NCI-H2081 treated with DMSO at 0.1 percent for 48 hours (cell line): ENCODE measurements at regions not wholly inside any gene's neighbourhood (a gene's known extent, or its start where the extent isn't known, plus 50 kb on each side); places are given as distances from the start of the nearest gene placed in this dataset.
"Not testable (repeated sequence)": the region's sequence is repeated elsewhere in the genome, so short reads cannot be mapped to it uniquely, and the experiment has no call there.

Experiments used
- DNase-seq: peaks from one replicate; lab custom pipeline; 2025; lab: John Stamatoyannopoulos, UW

DNA sequence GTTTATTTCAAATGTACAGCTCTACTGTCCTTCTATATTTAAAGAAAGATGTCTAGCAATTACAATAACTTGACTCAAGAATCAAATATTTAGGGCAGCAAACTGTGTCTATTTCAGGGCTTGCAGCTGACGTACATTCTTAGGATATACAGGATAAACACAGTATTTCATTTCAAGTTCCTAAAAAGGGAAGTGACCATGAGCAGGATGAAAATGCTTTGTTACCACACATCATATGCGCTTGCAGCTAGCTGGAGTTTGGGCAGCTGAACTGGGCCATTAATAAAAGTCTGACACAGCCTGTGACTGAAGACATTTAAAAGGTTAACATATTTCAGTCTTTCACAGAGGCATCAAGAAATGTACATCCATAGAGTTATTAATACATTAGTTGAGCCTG is 264.6 kb upstream of the TRIB2 start:
- no peak for DNase-seq

DNA sequence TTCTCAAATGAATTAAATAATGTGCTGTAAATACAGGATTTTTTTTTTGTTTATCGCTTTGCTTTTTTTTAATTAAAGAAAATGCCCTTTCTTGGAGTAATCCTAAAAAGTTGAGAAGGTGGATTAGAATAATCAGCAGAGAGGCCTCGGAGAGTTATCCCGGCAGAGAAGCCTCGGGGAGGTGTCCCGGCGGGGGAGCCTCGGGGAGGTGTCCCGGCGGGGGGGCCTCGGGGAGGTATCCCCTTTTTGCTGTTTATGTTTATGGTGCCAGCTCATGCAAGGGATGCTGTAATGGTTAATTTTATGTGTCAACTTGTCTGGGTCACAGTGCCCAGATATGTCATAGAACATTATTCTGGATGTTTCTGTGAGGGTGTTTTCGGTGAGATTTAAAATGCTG is 263.0 kb upstream of the TRIB2 start:
- no peak for DNase-seq

GRCh38 chr2:12455661-12456060 is 261.1 kb upstream of the TRIB2 start:
- DNase-seq, result no peak

DNA sequence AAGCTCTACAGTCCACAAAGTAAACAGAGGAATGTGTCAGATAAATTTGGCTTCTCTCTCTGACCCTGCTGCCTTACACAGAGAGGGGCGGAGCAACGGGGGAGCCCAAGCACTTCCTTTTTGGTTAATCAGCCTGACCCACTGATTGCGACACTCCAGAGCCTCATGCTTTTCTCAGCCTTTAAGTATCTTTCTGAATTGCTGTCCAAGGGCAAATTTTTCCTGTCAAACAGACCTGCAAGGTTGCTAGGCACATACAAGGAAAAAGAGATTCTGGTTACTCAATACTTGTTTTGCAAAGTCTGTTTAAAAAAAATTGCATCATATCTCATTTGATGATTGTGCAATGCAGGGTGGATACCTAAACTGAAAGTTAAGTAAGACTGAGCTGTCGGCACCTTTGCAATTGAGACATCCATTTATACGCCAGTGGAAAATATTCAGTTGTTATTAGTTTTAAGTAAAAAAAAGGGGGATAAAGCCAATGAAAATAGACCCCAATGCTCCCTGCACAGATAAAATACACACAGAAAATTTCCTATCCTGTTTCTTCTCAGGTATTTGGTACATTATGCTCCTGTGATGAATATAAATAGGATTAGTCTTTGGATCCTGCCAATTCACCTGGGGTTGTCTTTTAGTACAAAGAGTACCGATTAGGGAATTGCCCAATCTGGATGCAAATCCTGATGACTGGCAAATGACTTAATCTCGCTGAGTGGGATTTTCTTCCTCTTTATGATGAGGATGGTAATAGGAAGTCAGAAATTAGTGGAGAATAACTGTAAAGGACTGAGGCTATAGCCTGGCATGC is 260.2 kb upstream of the TRIB2 start:
- DNase-seq, result no peak

DNA sequence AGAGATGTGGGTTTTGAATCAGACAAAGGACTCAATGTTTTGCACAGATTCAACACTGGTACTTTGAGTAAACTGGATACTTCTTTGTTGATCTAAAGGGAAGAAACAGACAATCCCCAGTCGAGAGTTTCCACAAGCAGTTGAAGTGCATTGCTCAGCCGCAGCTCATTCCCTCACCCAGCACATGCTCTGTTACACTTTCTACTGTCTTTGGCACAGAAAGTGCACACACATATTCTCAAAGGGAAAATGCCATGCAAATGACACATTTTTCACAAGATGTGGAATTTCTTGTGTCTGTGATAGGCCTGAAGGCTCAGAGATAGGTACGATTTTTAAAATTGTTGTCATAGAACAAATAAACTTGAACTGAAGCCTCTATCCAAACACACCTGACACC is 258.9 kb upstream of the TRIB2 start:
- DNase-seq, result no peak

DNA sequence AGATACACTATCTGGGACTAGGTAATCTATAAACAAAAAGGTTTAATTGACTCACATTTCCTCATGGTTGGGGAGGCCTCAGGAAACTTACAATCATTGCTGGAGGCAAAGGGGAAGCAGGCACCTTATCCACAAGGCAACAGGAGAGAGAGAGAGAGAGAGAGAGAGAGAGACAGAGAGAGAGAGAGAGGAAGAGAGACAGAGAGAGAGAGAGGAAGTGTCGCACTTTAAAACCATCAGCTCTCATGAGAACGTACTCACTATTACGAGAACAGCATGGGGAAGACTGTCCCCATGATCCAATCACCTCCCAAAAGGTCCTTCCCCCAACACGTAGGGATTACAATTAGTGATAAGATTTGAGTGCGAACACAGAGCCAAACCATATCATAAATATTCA is 253.5 kb upstream of the TRIB2 start:
- no peak for DNase-seq

GRCh38 chr2:12465631-12466135 is 251.1 kb upstream of the TRIB2 start:
- DNase-seq, result no peak

DNA sequence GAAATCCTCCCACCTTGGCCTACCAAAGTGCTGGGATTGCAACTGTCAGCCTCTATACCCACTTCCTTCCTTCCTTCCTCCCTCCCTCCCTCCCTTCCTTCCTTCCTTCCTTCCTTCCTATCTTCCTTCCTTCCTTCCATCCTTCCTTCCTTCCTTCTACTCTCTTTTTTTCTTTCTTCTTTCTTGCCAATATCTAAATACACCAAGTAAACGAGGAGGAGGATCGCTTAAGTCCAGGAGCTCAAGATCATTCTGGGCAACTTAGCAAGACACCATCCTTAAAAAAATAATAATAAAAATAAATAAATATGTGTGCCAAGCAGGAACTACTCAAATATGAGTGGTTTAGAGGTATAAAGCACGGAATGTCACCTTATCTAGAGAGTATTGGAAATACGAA is 249.4 kb upstream of the TRIB2 start:
- no peak for DNase-seq

- no peak for DNase-seq
These were observed 247.6 kb upstream of the TRIB2 start for GRCh38 chr2:12469141-12469561.

GRCh38 chr2:12472265-12472664 is 244.5 kb upstream of the TRIB2 start:
- not testable (repeated sequence) for DNase-seq

- no peak for DNase-seq
These were observed 238.3 kb upstream of the TRIB2 start for GRCh38 chr2:12478151-12479064.

DNA sequence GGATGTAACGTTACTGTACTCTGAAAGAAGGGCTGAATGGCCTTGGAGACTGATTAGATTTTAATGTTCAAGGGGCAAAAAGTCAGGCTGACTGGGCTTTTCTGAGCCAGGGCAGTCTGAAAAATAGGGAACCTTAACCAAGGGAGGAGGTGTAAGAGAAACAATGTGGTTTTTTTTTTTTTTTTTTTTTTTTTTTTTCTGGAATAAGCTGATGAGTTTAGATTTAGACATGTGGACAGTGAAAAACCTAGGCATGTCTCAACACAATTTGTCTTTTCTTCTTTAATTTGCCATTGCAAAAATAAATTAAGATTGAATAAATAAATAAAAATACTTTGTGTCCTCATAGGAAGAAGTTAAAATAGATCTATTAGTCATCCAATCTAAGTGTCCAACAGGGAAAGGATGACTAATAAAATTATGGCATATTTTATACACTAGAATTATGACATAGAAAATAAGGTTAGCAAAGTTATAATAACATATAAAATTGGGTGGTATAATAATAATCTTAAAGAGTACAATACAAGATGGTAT is 237.6 kb upstream of the TRIB2 start:
- DNase-seq, result no peak

GRCh38 chr2:12484536-12485115 is 232.1 kb upstream of the TRIB2 start:
- DNase-seq, result no peak

DNA sequence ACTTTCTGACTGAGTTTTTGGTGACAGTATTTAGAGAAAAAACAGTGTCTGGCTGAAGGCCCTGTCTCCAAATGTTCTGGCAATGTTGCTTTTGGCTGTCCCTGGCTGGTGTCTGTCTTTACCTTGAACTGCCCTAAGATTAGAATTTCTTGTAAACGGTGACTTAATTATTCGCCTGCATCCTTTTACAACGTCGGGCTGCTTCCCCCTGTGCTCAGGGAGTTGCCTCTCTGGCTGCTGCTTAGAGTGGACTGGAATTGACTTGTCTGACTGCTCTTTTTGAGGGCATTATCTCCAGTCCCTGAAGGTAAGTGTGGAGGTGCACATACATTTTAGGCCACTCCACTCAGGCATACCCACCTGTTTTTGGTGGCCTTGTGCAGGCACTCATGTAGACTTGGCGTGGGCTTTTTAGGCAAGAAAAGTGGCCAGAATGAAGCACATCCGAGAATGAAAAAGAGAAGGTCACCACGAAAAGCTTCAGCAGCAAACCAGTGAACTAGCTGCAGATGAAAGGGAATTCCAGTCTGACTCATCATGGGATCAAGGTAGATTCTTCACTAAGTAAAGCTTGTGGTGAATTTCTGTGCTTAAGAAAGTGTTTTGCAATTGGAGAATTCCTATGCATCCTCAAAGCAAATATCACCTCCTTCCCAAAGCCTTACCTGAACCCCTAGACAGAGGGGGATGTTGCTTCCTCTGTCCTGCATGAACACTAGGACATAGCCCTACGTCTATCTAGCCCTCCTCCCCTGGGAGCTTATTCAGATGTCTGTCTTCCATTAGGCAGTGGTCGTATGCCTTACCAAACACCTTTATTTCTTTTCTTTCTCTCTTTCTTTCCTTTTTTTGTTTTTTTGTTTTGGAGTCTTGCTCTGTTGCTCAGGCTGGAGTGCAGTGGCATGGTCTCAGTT is 230.3 kb upstream of the TRIB2 start:
- no peak for DNase-seq

GRCh38 chr2:12487253-12488004 is 229.3 kb upstream of the TRIB2 start:
- no peak for DNase-seq

DNA sequence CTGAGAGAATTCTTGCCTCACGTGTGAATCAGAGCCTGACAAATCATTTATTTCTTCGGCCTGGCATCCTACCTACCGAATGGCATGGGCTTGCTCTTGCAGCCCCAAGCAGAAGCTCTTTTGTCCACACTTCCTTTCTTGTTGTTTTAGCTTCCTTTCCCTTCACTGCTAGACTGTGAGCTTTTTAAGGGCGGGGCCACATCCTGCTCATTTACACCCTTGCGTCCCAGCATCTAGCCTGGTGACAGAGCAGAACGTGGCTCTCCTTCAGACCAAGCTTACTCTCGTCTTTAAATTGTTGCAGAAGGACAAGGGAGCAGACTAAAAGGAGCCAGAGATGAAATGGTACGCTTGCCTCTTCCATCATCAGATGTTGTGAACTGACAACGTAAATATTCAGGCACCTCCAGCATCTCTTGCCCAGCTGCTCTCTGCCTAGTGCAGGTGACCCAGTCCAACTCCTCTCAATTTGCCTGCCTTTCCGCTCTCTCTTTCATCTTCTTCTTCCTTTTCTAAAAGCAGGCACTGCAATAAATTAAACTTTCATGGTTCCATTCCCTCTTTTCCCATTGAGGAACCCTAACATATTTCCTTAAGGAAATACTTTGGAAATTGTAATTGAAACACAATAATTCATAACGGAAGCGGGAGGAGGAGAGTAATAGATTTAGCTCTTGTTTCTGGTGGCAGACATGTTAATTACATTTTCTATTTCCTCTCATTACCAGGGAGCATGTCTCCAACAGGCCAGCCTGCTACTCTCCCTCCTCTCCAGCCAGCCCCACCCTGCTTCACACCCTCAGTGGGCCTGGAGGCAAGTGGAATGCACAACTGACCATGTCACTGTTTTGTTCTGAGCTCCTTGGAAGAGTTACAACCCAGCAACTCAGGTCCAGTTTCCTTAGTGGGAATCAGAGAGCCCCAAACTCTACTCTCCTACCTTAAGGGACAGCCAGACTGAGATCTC is 228.1 kb upstream of the TRIB2 start:
- DNase-seq, result no peak

DNA sequence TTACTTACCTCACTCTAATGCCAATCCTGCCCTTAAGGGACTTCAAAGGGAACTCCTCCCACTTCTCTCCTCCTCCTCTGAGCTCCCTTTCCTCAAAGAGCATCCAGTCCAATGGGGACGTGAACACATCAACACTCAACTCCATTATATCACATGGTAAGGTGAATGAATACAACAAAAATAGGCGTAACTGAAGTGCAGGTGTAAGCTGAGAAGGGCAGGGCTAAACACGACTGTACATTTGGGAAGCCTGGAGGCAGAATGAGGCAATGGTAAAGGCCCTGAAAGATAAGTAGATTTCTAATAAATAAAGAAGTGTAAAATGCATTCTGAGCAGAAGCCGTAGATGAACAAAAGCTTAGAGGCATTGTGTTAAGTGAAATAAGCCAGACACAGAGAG is 226.1 kb upstream of the TRIB2 start:
- no peak for DNase-seq

DNA sequence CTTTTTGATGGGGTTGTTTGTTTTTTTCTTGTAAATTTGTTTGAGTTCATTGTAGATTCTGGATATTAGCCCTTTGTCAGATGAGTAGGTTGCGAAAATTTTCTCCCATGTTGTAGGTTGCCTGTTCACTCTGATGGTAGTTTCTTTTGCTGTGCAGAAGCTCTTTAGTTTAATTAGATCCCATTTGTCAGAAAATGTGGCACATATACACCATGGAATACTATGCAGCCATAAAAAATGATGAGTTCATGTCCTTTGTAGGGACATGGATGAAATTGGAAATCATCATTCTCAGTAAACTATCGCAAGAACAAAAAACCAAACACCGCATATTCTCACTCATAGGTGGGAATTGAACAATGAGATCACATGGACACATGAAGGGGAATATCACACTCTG is 224.4 kb upstream of the TRIB2 start:
- DNase-seq, result not testable (repeated sequence)

- no peak for DNase-seq
These were observed 223.7 kb upstream of the TRIB2 start for GRCh38 chr2:12493031-12493513.
